GM18909 (cell line): ENCODE measurements at regions not wholly inside any gene's neighbourhood (a gene's known extent, or its start where the extent isn't known, plus 50 kb on each side); places are given as distances from the start of the nearest gene placed in this dataset.
"Not testable (repeated sequence)": the region's sequence is repeated elsewhere in the genome, so short reads cannot be mapped to it uniquely, and the experiment has no call there.

Source experiments
- ATAC-seq: cut with Tn5 transposase; IDR thresholded peaks from one replicate; pipeline ENCODE4 v1.9.1; 2021; ENCODE audit warnings: mild to moderate bottlenecking; ENCODE audit not compliant: unreplicated experiment, poor library complexity

DNA sequence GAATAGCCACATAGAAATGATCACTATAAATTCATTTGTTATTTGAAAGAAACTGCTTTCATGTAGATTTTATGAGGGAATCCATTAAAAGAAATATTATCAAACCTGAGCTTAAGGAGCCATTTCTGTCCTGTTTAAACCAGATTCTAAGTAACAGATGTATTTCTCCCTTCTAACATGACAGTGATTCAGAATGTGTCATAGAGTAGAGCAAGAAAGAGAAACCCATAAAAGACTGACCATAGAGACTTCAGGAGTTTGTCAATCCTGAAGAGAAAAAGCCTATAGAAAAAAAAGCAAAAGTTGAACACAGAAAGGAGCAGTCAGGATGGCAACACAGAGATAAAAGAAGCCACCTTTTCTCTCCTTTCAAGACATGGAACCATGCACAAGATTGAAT lies 390.6 kb downstream of the PRIM2 start:
- not testable (repeated sequence) for ATAC-seq

DNA sequence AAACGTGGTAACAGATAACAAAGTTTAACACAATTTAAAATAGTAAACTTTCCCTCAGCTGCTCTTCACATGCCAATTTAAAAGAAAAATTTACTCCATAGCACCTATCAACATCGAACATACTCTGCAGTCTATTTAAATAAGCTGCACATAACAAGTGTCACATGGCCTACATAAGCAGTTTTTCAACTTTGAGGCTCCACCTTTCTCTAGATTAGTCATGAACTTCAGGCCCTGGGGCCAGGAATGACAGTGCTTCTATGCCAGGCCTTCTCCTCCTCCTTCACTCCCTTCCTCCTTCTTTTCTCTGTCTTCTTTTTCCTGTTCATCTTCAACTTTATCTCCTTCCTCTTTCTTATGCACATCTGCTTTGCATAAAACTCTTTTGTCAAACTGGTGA lies 405.1 kb downstream of the PRIM2 start:
- not testable (repeated sequence) for ATAC-seq

DNA sequence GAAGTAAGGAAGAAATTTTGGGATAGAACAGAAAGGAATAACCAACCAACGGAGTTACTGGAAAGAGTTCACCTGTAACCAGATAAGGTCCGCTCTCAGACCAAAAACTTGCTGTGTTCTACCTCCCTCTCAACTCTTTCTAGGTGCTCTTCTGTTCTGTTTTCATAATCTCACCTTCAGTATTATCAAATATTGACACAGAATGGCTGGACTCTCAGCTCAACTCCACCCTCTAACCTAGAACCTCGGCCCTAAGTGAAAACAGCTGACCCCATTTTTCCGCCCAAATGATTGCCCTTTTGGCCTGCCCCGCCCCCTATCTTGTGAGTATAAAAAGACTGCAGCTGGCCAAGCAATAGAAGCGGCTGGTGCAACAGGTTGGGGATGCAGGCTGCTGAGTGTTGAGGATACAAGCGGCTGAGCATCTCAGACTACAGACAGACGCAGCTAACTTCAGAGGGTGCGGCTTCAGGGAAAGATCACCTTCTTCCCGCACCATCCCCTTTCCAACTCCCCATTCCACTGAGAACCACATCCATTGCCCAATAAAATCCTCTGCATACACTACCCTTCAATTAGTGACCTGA lies 406.5 kb downstream of the PRIM2 start:
- ATAC-seq, result not testable (repeated sequence)

DNA sequence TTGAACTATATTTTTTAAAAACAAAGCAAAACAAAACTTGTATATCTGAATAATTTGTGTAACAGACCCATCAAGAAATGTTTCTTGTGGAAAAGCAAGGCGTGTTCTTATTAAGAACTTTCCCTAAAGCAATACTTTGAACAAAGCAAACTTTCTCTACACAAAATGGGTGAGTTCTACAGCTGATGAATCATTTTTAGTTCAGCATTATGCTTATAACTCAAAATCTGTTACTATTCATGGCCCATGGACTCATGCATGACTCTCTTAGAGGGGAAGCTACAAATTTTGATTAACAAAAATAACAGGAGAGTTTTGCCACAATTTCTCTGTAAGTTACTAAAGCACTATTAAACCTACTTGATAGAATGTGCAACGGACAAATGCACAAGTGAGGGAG lies 412.0 kb downstream of the PRIM2 start:
- ATAC-seq, result not testable (repeated sequence)

DNA sequence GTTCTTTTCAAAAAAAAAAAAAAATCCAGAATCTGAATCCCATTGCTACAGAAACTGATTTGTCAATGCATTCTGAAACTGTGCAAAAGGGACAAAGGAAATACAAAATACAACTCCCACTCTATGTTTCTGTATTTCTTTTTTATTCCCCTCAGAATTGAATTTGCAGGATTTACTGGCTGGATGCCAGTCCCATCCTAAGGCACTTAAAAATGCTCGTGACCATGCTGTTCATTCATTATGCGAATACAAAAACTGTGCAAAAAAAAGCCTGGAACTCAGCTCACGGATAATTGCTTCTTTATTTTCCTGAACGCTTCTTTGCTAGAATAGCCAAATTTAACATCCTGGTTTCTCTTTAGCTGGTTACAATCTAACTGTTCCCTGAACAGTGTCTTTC lies 413.3 kb downstream of the PRIM2 start:
- ATAC-seq, result not testable (repeated sequence)

DNA sequence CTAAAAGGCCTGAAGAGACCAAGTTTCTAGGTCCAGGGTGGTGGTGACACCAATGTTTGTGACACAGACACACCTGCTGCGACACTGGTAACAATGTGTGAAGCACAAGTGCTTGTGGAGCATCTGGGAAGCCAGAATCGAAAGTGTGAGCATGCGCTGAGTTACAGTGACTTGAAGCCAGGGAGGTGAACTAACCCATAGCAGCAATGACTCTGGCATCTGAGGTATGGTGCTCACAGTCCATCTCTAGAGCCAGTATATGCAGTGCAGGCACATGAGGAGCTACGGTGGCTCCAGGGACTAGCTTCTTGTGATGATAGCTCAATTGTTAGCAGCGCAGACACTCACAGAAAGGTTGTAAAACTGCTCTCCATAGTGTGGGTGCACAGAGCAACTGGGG lies 430.3 kb downstream of the PRIM2 start:
- not testable (repeated sequence) for ATAC-seq

DNA sequence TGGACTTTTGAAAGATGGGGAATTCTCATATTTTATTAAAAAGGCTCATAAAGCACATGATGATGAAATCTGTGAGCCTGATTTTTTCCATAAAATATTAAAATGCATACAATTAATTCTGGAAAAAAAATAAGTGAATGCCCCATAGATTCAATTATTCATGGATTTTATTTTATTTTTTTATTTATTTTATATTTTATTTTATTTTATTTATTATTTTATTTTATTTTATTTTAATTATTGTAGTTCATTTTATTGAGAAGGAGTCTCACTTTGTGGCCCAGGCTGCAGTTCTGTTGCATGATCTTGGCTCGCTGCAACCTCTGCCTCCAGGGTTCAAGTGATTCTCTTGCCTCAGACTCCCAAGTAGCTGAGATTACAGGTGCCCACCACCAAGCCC lies 442.4 kb downstream of the PRIM2 start:
- not testable (repeated sequence) for ATAC-seq

DNA sequence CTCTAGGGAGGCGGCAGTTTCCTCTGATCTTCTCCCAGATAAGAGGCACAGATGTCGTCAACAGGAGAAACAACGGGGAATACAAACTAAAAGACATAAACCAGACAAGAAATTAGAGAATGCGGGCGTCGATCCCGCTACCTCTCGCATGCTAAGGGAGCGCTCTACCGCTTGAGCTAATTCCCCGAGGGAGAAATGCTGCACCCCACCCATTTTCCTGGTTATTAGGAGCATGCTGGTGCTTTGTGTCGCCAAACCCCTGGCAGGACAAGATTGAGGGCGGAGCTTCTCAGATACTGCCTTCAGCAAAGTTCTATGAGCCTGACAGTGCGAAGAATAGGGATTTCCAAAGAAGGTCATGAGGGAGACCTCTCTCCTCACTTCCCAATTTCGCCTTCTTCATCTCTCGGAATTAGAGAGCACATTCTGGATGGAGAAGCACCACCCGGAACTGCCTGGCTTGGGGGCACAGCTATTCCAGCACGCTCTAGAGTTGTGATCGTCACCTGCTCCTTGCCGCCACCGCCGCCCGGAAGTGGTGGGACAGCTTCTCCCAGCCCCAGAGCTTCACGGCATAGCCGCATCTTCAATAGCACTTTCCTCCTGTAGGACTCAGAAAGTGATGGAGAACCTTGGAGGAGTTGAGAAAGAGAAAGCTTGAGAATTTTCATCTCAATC lies 475.4 kb downstream of the PRIM2 start:
- not testable (repeated sequence) for ATAC-seq

DNA sequence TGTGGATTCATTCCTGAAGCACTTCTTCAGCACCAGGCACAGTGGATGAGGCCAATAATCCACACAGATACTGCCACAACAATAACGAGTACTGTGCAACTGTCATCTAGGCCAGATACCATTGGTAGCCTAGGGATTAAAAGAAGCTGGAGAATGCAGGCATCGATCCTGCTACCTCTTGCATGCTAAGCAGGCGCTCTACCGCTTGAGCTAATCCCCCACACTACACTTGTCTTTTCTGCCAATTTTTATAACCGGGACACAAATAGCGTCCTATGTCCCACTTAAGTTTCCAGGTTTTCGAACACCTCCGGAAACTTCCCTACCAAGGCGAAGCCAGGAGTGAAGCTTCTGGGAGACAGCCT lies 475.9 kb downstream of the PRIM2 start:
- ATAC-seq, result not testable (repeated sequence)

DNA sequence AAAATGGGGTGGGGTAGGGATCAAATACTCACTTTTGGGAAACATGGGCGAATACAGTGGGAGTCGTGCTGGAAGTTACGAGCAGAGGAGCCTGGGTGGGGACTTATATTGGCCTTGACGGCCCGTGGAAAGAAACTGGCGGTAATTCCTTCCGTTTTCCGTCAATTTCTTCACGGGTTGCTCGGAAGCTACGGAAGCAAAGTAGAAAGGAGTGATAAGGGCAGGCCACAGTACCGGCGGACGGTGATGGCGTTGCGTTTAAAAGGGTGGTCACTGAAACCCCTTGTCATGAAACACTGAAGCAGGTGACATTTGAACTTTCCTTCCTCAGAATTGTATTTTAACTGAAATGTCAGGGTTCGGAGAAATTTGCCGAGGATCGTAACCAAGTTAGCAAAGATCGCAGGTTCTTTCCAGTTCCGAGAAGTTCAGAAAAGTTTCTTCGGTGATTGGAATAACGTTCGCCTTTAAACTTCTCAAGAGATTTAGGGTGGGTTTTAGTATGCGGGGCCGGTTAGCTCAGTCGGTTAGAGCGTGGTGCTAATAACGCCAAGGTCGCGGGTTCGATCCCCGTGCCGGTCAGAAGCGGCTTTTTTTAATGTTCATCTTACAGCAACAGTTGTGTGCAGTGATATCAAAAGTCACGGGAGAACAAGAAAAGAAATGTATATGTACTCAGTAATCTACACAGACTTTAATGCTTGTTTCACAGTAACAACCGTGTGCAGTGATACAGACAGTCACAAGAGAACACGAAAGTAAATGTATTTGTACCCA lies 482.5 kb downstream of the PRIM2 start:
- not testable (repeated sequence) for ATAC-seq

DNA sequence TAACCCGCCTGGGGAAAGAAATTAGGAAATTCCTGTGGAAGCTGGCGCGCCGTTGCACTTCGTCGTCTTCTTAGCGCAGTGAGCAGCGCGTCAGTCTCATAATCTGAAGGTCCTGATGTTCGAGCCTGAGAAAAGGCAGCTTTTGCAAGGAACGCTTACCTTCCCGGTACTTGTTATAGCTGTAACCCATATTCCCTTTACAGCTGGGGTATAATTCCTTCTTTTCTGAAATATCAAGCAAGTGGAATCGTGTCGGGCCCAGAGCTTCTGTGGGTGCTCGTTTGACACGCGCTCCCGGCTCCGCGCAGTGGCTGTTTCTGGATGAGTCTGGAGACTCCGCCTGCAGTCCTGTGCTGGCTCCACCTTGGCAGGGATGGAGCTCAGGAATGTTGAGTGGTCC lies 491.2 kb downstream of the PRIM2 start:
- ATAC-seq, result not testable (repeated sequence)

DNA sequence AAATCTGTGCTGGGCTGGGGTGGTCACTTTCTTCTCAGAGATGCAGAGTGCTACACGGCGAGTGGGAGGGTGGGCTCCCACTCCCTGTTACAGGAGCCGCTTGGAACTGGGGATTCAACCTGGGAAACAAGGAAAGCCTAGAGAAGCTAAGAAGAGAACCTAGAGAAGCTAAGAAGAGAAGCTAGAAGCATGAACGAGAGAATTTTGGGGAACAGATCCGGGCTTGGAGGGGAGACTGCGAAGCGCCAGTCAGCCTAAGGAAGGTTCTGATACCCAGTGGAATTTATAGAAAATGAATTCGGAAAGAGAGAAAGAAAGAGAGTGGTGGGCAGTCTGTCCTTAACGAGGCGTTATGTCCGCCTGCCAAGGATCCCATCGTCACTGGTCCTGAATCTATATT lies 492.0 kb downstream of the PRIM2 start:
- ATAC-seq, result not testable (repeated sequence)

DNA sequence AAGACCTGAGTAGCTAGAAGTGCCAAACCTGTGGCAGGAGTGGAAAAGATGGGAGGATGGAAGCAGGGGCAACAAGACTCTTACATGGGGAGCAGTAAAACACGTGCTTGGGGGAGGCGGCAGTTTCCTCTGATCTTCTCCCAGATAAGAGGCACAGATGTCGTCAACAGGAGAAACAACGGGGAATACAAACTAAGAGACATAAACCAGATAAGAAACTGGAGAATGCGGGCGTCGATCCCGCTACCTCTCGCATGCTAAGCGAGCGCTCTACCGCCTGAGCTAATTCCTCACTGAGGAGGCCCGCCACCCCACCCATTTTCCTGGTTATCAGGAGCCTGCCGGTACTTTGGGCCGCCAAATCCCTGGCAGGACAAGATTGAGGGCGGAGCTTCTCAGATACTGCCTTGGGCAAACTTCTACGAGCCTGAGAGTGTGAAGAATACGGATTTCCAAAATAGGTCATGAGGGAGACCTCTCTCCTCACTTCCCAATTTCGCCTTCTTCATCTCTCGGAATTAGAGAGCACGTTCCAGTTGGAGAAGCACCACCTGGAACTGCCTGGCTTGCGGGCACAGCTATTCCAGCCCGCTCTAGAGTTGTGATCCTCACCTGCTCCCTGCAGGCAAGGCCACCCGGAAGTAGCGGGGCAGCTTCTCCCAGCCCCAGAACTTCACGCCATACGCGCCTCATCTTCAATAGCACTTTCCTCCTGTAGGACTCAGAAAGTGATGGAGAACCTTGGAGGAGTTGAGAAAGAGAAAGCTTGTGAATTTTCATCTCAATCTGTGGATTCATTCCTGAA lies 496.0 kb downstream of the PRIM2 start:
- not testable (repeated sequence) for ATAC-seq

DNA sequence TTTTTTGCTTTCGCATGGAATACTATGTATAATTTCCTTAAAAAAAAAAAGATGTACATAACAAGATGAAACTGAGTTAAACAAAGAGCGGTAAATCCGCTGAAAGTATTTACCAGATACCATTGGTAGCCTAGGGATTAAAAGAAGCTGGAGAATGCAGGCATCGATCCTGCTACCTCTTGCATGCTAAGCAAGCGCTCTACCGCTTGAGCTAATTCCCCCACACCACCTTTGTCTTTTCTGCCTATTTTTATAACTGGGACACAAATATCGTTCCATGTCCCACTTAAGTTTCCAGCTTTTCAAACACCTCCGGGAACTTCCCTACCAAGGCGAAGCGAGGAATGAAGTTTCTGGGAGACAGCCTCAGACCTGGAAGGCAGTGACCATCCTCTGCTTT lies 498.4 kb downstream of the PRIM2 start:
- ATAC-seq, result not testable (repeated sequence)

DNA sequence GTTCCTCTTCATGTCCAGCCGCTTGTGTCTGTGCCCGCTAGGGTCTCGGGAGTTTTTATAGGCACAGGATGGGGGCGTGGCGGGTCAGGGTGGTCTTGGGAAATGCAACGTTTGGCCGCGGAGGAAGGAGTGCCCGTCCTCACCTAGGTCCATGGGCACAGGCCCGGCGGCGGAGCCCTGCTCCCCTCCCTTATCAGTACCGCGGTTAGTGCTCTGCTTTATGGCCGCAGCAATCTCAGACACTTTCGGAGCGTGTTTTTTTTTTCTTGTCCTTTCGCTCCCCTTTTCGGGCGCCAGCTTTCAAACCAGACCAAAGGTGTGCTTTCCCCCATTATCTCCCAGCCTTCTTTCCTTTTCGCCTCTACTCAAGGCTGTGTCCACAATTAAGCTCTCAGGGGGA lies 503.9 kb downstream of the PRIM2 start:
- ATAC-seq, result not testable (repeated sequence)

DNA sequence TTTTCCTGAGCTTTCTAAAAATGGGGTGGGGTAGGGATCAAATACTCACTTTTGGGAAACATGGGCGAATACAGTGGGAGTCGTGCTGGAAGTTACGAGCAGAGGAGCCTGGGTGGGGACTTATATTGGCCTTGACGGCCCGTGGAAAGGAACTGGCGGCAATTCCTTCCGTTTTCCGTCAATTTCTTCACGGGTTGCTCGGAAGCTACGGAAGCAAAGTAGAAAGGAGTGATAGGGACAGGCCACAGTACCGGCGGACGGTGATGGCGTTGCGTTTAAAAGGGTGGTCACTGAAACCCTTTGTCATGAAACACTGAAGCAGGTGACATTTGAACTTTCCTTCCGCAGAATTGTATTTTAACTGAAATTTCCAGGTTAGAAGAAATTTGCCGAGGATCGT lies 505.0 kb downstream of the PRIM2 start:
- ATAC-seq, result not testable (repeated sequence)

DNA sequence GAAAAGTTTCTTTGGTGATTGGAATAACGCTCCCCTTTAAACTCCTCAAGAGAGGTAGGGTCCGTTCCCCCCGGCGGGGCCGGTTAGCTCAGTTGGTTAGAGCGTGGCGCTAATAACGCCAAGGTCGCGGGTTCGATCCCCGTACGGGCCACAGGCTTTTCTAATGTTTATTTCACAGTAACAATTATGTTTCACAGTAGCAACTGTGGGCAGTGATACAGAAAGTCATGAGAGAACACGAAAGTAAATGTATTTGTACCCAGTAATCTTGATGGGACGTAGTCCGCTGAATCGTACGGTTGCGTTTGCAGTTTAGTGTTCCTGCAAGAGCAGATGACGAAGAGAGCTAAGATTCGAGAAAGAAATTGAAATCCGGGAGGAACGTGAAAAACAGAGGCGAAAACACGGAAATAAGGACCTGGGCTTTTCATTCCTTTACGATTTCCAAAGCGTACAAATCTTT lies 505.5 kb downstream of the PRIM2 start:
- ATAC-seq, result no peak

DNA sequence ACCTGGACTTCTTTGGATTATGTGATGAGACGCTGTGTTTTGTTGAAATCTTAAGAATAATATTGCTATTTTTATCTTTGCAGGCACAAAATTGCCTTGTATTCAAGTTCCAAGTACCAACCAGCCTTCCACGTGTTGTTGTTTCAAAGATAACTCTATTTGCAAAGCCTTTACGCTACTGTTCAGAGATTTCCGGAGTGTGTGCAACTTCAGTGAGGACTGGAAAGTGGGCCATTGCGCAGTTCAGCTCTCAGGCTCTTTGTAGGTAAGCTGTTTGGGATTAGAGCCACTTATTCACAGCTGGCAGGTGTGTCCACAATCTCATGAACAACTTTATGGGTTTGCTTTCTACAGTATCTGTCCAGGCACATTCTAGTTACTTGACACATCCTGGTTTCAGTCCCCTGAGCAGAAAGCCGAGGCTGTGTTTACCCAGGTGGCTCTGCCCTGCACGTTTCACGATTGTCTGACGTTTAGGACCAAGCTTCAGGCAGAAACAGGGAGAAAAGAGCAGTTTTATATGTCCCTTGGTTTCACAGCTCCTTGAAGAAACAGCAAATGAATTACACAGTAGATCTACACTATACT lies 520.3 kb downstream of the PRIM2 start:
- not testable (repeated sequence) for ATAC-seq

DNA sequence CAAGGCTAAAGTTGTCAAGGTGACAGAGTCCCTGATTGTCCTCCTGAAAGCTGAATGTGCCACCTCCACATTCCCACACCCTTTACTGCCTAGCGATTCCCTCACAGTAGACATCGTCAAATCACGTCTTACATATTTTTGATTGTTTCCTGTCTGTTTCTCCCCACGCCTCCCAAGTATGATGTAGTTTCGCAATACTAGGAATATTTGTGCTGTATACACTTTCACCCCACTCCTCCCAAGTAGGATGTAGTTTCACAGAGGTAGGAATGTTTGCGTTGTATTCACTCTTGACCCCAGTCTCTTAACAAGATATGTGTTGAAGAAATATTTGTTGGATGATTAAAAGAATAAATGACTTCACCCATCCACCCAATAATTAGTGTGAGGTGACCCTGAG lies 524.1 kb downstream of the PRIM2 start:
- not testable (repeated sequence) for ATAC-seq

DNA sequence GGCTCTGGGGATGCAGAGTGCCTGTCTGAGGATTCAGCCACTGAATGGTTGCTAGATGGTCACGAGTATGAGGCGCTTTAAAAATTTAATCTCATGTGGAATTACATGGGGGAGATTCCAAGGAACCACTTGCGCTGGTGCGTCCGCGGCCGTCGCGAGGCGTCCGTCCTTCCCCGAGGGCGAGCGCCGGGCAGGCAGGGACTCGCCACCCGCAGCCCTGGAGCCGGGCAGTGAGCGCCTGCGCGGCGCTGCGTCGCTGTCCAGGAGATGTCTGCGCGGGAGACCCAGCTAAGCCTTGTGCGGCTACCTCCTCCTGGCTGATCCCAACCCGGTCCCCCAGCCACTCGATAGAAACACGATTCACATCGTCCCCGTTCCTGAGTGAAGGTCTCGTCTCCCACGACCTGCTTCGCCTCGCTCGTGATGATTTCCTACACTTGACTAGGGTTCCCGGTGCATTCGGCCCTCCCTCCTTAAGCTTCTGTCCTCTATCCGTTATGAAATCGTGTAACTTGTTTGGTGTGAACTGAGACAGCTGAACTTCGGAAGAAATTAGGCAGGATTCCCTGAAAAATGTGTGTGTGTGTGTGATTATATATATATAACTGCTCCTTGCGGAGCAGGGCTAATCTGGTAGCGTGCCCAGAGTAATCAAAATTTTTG lies 536.4 kb downstream of the PRIM2 start:
- ATAC-seq, result not testable (repeated sequence)
